WTC11 (cell line): ENCODE measurements at regions not wholly inside any gene's neighbourhood (a gene's known extent, or its start where the extent isn't known, plus 50 kb on each side); places are given as distances from the start of the nearest gene placed in this dataset.
A peak's percentile ranks its signal among the peaks of the same experiment; 100 is the strongest.

Source experiments
- ATAC-seq: fragments of 200-7000 bp; cut with Tn5 transposase; 2 replicates; pipeline ENCODE4 v1.10.0; 2021; ENCODE audit warnings: mild to moderate bottlenecking, moderate library complexity
- CTCF ChIA-PET: fragments of 300-600 bp; sonication (Branson Sonifier 250); formaldehyde crosslinking; loops from one replicate; lab custom pipeline; 2021; ENCODE audit warnings: antibody characterized with exemption; lab: Charles Lee
- POLR2A ChIA-PET: fragments of 350-600 bp; sonication (Branson Sonifier 250); formaldehyde crosslinking; loops from one replicate; lab custom pipeline; 2021; ENCODE audit warnings: antibody characterized with exemption; lab: Charles Lee
- DNase-seq: peaks from one replicate; pipeline ENCODE4 v3.0.0; 2021; ENCODE audit warnings: low spot score
- H3K27ac Mint-ChIP-seq: 2 replicates; pipeline ENCODE4 v1.8.0; 2021; ENCODE audit warnings: mixed read lengths
- H3K27me3 Mint-ChIP-seq: 2 replicates; pipeline ENCODE4 v1.8.0; 2021; ENCODE audit warnings: low read depth, mild to moderate bottlenecking, moderate library complexity, mixed read lengths
- H3K36me3 Mint-ChIP-seq: 2 replicates; pipeline ENCODE4 v1.8.0; 2021; ENCODE audit warnings: mixed read lengths
- H3K4me1 Mint-ChIP-seq: 2 replicates; pipeline ENCODE4 v1.8.0; 2022; ENCODE audit warnings: mixed read lengths
- H3K4me3 Mint-ChIP-seq: 2 replicates; pipeline ENCODE4 v1.8.0; 2021; ENCODE audit warnings: mild to moderate bottlenecking, moderate library complexity, mixed read lengths
- H3K9me3 Mint-ChIP-seq: 2 replicates; pipeline ENCODE4 v1.8.0; 2021; ENCODE audit warnings: mixed read lengths
- AFF4 ChIP-seq: sonication (generic); formaldehyde crosslinking; IDR thresholded peaks from 2 replicates; pipeline ENCODE4 v1.8.1; 2023; ENCODE audit warnings: mild to moderate bottlenecking, missing genetic modification reagents, borderline replicate concordance
- ELF4 ChIP-seq: sonication (generic); formaldehyde crosslinking; IDR thresholded peaks from 2 replicates; pipeline ENCODE4 v1.8.1; 2022; ENCODE audit warnings: low read depth, mild to moderate bottlenecking, moderate library complexity, missing genetic modification reagents
- NFE2L1 ChIP-seq: sonication (generic); formaldehyde crosslinking; IDR thresholded peaks from 2 replicates; pipeline ENCODE4 v1.8.1; 2023; ENCODE audit warnings: missing genetic modification reagents
- PRDM15 ChIP-seq: sonication (generic); formaldehyde crosslinking; IDR thresholded peaks from 2 replicates; pipeline ENCODE4 v1.8.0; 2022; ENCODE audit warnings: missing genetic modification reagents
- SMAD3 ChIP-seq: sonication (generic); formaldehyde crosslinking; IDR thresholded peaks from 2 replicates; pipeline ENCODE4 v1.8.0; 2022; ENCODE audit warnings: missing genetic modification reagents, mild to moderate bottlenecking, borderline replicate concordance
- STAT6 ChIP-seq: sonication (generic); formaldehyde crosslinking; conservative IDR thresholded peaks from 2 replicates; pipeline ENCODE4 v1.8.1; 2023; ENCODE audit warnings: mild to moderate bottlenecking, low read depth, missing genetic modification reagents, moderate library complexity
- USF2 ChIP-seq: sonication (generic); formaldehyde crosslinking; IDR thresholded peaks from 2 replicates; pipeline ENCODE4 v1.8.1; 2023; ENCODE audit warnings: mild to moderate bottlenecking, missing genetic modification reagents, moderate library complexity
- ZNF281 ChIP-seq: sonication (generic); formaldehyde crosslinking; IDR thresholded peaks from 2 replicates; pipeline ENCODE4 v1.8.0; 2023; ENCODE audit warnings: mild to moderate bottlenecking, missing genetic modification reagents
- ZNF416 ChIP-seq: fragments of 250-450 bp; sonication (Bioruptor Pico); IDR thresholded peaks from 2 replicates; pipeline ENCODE4 v1.9.0; 2021; ENCODE audit warnings: mild to moderate bottlenecking, inconsistent platforms
- TF ChIP-seq, protein P1 (sequence below): sonication (generic); formaldehyde crosslinking; IDR thresholded peaks from 2 replicates; pipeline ENCODE4 v1.8.1; 2023; ENCODE audit warnings: mild to moderate bottlenecking, moderate library complexity, missing genetic modification reagents
- TF ChIP-seq, protein P2 (sequence below): fragments of 250-450 bp; sonication (Bioruptor Pico); IDR thresholded peaks from 2 replicates; pipeline ENCODE4 v1.9.0; 2021; ENCODE audit warnings: mild to moderate bottlenecking, borderline replicate concordance

GRCh38 chr5:175597718-175598117 is 60.2 kb upstream of the HRH2 start (continued):
- no peak for TF ChIP-seq AFF4 (CRISPR knock-in tag)
- TF ChIP-seq, protein P1, sequence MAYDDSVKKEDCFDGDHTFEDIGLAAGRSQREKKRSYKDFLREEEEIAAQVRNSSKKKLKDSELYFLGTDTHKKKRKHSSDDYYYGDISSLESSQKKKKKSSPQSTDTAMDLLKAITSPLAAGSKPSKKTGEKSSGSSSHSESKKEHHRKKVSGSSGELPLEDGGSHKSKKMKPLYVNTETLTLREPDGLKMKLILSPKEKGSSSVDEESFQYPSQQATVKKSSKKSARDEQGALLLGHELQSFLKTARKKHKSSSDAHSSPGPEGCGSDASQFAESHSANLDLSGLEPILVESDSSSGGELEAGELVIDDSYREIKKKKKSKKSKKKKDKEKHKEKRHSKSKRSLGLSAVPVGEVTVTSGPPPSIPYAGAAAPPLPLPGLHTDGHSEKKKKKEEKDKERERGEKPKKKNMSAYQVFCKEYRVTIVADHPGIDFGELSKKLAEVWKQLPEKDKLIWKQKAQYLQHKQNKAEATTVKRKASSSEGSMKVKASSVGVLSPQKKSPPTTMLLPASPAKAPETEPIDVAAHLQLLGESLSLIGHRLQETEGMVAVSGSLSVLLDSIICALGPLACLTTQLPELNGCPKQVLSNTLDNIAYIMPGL (CRISPR knock-in tag), result no peak
- no peak for TF ChIP-seq ELF4 (CRISPR knock-in tag)
- TF ChIP-seq ZNF416 (CRISPR knock-in tag), result no peak
- no peak for TF ChIP-seq PRDM15 (CRISPR knock-in tag)

DNA sequence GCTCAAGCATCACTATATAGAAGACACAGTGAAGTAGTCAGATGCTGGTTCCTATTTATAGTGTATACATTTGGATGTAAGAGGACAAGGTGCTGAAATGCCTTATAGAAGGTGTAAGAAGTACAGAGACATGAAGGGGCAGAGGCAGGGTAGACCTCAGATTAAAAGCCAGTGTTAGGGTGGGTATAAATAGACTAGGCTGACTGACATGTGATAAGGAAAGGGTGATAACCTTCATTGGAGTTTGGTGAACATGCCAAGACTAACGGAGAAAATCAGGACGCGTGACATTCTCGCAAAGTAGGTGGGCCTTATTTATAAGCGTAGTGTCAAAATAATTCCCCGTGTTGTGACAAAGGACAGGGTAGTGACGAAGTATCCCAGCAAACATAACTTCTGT is 59.1 kb upstream of the HRH2 start:
- Mint-ChIP-seq H3K4me1 (peaks cover 41% of the 10 kb centered on the region), H3K36me3 (no peaks in the 10 kb centered on the region), H3K27me3 (peaks cover 5% of the 10 kb centered on the region; the same call in 1 of the 2 replicates), H3K27ac (peak overlapping the region; percentile 14; the same call in 1 of the 2 replicates), H3K4me3 (no peak overlapping the region), H3K9me3 (peaks cover 7% of the 10 kb centered on the region; the same call in 1 of the 2 replicates)
- no peak for TF ChIP-seq STAT6 (CRISPR knock-in tag)
- no peak for TF ChIP-seq SMAD3 (CRISPR knock-in tag)
- ATAC-seq (no peak), DNase-seq (no peak)
- CTCF ChIA-PET, result no interaction called here
- POLR2A ChIA-PET, result no interaction called here

DNA sequence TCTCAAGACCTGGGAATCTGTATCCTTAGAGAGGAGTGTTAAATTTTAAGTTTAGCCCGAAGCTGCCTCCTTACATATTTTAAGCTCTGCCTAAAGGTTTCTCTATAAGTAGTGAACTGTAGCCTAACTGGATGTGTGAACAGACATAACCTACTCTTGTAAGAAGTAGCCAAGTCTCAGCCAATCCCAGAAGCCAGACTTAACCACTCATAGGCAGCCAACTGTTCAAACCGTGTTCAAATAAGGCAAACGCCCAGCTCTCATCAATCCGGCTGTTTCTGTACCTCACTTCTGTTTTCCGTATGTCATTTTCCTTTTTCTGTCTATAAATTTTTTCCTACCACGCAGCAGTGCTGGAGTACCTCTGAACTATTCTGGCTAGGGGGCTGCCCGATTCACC is 58.7 kb upstream of the HRH2 start:
- DNase-seq (no peak), ATAC-seq (no peak)
- CTCF ChIA-PET, result no interaction called here
- peak overlapping the region; percentile 34; the same call in 1 of the 2 replicates for H3K27ac Mint-ChIP-seq
- no peak overlapping the region for H3K4me3 Mint-ChIP-seq
- H3K9me3 Mint-ChIP-seq, result peaks cover 5% of the 10 kb centered on the region; the same call in 1 of the 2 replicates
- POLR2A ChIA-PET, result no interaction called here
- peaks cover 45% of the 10 kb centered on the region for H3K4me1 Mint-ChIP-seq
- H3K36me3 Mint-ChIP-seq, result no peaks in the 10 kb centered on the region
- peaks cover 5% of the 10 kb centered on the region; the same call in 1 of the 2 replicates for H3K27me3 Mint-ChIP-seq
- TF ChIP-seq, protein P2, sequence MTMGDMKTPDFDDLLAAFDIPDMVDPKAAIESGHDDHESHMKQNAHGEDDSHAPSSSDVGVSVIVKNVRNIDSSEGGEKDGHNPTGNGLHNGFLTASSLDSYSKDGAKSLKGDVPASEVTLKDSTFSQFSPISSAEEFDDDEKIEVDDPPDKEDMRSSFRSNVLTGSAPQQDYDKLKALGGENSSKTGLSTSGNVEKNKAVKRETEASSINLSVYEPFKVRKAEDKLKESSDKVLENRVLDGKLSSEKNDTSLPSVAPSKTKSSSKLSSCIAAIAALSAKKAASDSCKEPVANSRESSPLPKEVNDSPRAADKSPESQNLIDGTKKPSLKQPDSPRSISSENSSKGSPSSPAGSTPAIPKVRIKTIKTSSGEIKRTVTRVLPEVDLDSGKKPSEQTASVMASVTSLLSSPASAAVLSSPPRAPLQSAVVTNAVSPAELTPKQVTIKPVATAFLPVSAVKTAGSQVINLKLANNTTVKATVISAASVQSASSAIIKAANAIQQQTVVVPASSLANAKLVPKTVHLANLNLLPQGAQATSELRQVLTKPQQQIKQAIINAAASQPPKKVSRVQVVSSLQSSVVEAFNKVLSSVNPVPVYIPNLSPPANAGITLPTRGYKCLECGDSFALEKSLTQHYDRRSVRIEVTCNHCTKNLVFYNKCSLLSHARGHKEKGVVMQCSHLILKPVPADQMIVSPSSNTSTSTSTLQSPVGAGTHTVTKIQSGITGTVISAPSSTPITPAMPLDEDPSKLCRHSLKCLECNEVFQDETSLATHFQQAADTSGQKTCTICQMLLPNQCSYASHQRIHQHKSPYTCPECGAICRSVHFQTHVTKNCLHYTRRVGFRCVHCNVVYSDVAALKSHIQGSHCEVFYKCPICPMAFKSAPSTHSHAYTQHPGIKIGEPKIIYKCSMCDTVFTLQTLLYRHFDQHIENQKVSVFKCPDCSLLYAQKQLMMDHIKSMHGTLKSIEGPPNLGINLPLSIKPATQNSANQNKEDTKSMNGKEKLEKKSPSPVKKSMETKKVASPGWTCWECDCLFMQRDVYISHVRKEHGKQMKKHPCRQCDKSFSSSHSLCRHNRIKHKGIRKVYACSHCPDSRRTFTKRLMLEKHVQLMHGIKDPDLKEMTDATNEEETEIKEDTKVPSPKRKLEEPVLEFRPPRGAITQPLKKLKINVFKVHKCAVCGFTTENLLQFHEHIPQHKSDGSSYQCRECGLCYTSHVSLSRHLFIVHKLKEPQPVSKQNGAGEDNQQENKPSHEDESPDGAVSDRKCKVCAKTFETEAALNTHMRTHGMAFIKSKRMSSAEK, result no peak
- no peak for TF ChIP-seq USF2 (CRISPR knock-in tag)
- TF ChIP-seq NFE2L1 (CRISPR knock-in tag), result no peak
- TF ChIP-seq ZNF281 (CRISPR knock-in tag), result no peak
